Activated CD4-positive, alpha-beta T cell treated with anti-CD3 and anti-CD28 coated beads, Interleukin-2, amount 50 U/mL, for 48 hours (primary cell): ENCODE measurements at regions not wholly inside any gene's neighbourhood (a gene's known extent, or its start where the extent isn't known, plus 50 kb on each side); places are given as distances from the start of the nearest gene placed in this dataset.

Source experiments
- DNase-seq, 2 experiments: peaks; one replicate each; pipeline ENCODE4 v3.0.0-alpha.2; 2020

DNA sequence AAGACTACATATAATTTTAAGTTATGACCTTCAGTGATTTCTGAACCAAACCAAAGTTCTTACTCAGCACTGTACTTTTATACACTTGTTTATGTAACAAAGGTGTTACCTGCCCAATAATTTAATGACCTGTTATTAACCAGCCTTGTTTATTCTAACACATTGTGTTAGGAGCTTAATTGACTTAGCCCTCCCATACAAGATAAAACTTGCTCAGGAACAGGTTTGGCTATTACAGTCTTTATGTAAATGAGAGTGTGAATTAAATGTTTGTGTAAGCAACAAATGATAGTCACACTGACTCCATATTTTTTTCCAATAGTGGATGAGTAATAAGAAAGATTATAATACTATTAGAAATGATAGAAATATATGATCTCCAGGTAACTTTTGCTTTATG is 51.8 kb upstream of the MYCBP2 start:
- DNase-seq, result no peak

DNA sequence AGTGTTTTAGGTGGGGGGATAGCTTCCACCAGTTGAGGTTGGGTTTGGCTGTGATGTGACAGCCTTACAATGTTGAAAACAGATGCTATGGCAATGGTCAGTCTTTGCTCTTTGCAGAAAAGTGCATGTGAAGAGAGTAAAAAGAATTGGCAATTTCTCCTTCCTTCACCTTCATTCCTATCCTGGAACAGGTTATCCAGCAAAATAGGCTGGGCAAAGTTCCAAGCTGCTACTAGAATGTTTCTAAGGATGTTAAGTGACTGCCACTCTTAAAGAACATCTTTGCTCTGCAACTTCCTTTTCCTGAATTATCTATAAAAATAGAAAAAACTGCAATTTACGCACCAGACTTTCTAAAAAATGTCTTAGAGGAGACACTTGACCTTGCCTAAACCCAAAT is 50.1 kb upstream of the MYCBP2 start:
- no peak for DNase-seq
